CD4-positive, alpha-beta T cell treated with Interleukin-17A for 1 hour (primary cell): ENCODE measurements at regions not wholly inside any gene's neighbourhood (a gene's known extent, or its start where the extent isn't known, plus 50 kb on each side); places are given as distances from the start of the nearest gene placed in this dataset.
"Not testable (repeated sequence)": the region's sequence is repeated elsewhere in the genome, so short reads cannot be mapped to it uniquely, and the experiment has no call there.

Experiments used
- DNase-seq: peaks from one replicate; pipeline ENCODE4 v3.0.0-alpha.2; 2020

DNA sequence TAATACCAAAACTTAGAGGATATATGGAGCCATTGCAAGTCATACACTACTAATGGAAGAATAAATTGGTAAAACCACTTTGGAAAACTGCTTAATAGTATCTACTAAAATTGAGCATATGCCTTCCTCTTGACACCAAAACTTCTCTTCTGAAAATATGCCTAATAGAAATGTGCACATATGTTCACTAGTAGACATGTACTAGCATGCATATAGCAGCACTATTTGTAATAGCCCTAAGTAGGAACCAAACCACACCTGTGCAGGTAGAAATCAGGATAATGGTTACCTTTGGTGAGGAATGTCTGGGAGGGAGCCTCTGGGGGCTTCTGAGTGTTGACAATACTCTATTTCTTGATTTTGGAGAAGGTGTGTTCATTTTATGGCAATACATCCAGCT is 424.8 kb upstream of the BTBD3 start:
- DNase-seq, result no peak

DNA sequence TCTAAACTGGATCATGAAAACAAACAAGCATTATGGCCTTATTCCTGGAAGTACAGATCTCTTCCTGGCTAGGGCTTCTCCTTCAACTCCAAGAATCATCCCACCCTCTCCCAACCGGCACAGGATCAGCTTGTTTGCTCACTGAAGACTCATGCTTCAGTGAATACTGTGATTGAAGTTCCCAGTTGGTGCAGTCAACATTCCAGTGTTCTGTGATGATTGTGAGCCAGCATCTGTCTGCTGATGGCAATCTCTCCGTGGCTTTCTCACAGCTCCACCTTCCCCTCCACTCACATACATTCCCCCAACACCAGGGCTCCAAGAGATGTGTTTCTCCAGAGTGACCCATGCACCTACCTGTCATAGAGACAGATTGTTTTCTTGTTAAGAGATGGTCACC is 421.3 kb upstream of the BTBD3 start:
- DNase-seq, result no peak

DNA sequence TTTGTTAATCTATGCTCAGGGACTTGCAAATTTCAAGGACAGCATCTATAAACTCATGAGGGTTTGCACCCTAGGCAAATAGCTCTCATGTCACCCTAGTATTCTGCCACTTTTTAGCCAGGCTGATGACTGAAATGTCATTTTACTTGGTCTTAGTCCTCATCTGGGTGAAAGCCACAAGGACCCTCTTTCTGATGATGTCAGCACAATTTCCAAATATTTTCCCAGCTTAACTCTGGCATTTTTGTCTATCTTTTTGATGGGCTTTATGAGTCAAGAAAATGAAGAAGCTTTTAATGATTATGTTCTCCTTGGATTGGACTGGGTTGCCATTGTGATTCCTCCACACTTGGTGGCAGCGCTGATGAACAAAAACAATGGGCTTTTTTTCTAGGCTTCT is 420.1 kb upstream of the BTBD3 start:
- DNase-seq, result no peak

DNA sequence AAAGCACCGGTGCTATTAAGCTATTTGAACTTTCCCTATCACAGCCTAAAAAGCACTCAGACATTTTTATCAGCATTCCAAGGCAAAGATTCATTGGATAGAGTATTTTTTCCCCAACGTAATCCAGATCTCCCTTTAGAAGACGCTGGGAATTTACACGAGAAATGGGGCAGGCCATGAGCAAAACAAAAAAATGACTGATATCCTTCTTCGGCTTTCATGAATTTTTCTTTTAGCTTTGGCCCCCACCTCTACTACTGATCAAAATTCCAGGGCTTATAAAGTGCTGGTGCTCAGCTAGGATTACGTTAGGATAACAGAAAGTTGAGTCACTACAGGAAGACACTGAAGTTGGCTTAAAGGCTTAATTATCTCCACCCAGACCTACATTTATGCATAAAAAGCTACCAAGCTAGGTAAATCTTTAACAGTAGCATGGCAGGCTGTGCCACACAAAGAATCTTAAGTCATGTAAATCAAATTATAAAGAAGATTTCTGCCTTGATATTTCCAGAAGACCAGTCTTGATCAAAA is 418.5 kb upstream of the BTBD3 start:
- DNase-seq, result no peak

DNA sequence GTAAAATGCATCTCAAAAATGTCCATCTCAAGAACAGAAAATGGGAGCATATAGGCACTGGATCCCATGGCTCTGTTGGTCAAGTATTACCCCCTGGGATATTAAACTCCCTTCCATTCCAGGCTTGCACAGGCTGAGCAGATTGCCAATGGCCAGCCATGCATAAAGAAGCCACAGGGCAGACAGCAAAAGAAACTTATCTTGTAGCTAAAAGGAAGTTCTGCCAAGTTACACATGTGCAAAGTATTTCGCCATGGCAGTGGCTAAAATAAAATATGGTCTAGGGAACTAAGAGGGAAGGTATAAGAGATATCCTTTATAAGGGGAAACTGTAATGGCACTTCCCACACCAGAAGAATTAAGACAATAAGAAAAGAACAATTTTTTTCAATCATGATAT is 415.6 kb upstream of the BTBD3 start:
- DNase-seq, result no peak

DNA sequence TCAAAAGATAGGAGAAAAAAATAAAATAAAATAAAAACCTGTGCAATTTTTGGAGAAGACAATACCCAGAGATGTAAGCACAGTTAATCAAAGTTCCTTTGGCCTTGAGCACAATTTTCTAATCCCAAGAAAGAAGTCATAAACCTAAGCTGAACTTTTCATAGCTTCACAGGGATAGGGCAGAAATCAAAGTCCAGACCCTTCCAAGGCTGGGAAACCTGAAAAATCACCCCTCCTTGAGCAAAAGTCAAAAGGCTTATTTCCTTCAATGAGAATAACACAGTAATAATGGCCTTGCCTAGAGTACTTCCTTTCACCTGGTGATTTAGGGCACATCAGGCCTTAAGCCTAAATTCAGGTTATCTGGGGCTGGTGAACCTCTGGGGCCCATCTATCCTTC is 415.0 kb upstream of the BTBD3 start:
- no peak for DNase-seq

DNA sequence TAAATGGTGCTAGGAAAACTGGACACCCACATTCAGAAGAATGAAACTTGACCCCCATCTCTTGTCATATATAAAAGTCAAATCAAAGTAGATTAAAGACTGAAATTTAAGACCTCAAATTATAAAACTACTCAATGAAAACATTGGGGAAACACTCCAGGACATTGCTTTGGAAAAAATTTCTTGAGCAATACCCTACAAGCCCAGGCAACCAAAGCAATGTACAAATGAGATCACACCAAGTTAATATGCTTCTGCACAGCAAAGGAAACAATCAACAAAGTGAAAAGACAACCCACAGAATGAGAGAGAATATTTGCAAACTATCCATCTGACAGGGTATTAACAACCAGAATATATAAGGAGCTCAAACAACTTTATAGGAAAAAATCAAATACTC is 407.9 kb upstream of the BTBD3 start:
- no peak for DNase-seq

DNA sequence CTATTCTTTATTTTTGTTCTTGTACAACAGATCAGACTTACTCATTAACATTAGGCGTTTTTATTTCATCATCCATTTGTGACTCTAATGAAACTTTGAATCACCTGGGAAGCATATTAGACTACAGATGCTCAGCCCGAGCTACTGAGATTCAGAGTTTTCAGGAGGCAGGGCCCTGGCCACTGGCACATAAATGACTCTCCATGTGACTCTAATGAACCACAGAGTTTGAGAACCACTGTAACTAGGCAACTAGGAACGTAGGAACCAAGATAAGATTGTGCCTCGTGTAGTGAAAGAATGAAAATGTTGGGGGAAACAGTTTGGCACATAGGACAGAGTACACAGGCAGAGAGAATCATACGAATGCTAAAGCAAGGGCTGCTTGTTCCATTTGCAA is 405.9 kb upstream of the BTBD3 start:
- DNase-seq, result no peak

DNA sequence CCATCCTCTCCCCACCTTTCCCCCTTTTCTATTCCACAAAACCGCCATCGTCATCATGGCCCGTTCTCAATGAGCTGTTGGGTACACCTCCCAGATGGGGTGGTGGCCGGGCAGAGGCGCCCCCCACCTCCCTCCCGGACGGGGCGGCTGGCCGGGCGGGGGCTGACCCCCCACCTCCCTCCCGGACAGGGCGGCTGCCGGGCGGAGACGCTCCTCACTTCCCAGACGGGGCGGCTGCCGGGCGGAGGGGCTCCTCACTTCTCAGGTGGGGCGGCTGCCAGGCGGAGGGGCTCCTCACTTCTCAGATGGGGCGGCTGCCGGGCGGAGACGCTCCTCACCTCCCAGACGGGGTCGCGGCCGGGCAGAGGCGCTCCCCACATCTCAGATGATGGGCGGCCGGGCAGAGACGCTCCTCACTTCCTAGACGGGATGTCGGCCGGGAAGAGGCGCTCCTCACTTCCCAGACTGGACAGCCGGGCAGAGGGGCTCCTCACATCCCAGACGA is 404.4 kb upstream of the BTBD3 start:
- not testable (repeated sequence) for DNase-seq

DNA sequence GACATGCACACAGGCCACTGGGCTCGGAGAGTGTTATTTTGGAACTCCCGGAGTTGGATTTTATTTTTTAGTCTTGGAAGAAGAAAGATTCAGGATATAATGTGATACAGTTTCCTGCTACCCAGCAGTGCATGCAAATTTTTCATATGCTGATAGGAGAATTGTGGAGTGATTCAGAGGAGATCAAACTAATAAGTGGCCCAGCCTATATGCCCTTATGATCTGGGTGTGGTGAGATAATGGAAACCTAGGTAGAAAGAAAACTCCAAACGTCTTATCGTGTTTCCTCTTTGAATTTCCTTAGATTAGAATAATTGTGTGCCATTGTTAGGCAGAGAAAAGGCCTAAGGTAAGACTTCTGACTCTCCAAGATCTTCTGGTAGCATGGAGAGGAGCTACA is 401.2 kb upstream of the BTBD3 start:
- no peak for DNase-seq

DNA sequence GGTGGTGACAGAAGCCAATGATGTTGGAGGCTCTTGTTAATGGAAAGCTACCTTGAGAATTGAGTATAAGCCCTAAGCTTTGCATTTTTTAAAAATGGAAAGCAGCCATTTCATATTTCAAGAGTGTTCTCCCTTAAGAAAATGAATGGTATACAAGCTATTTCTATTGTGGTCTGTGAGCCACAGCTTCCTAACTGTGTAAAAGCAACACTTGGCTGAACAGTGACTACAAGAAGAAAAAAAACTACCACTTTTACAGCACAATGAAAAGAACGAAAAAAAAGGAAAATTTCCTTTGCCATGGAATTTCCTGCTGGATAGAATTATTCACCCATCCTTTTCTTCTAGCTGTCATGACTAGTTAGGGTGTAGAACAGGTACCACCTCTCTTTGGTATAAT is 397.1 kb upstream of the BTBD3 start:
- no peak for DNase-seq

DNA sequence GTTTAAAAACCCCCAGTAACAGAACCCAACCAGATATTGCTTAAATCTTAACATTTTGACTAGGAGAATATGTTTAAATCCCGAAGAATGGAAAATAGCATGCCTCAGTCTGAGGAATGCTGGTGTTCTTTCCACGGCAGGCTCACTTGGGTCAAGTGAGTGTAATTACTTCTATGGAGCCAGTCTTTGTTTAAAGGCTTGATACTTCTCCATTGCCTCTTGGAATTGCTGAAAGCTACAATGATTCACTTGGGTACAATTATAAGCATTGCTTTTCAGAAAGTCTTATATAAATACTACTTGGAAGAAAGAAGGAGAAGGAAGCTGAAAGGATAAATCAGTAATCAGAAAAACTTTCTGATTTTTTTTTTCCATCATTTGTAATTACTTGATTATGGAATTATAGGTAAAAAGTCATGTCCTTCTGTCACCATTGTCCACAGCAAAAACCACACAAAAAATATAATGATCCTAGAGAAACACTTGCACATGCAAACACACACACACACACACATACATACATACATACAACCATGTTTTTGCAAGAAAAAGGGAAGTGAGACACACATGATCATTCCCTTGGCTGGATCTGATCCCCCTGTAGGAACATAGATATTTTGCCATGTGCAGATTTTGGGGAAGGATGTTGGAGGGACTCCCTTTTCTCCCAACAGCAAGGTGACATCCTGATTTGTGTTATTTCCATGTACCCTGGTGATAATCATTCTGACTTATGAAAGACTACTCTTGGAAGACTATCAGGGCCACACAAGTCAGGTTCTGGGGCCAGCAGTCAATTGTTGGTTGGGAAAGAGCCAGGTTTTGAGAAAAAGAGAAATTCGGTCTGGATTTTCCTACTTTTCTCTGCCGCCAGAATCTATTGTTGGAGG is 396.0 kb upstream of the BTBD3 start:
- no peak for DNase-seq

DNA sequence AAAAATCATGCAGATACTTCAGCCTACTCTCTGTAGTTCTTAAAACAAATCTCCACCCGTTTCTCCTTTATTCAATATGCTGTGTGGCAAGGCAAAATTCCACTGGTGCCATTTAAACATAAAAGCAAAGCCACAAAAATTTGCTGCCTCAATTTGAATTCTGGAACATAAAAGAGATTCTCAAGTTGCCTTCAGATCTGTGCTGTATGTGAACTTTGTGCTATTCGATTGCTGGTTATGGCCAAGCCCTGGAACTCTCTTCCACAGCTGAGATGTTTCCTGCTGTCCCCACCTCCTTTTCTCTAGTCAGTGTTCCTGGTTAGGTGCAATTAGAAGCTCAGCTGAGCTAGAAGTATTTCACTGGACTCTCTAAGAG is 395.3 kb upstream of the BTBD3 start:
- DNase-seq, result no peak

DNA sequence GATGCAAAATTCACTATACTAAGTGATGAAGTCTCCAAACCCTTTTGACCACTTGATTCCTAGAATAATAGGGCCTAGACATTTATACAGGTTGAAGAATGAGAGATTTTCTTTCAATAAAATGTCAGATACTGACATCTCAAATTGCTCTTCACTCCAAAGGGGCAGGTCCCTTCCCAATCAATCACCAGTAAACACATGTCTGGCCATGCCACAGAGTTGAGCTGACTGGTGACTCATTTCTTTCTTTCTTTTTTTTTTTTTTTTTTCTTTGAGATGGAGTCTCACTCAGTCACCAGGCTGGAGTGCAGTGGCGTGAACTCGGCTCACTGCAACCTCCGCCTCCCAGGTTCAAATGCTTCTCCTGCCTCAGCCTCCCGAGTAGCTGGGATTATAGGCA is 388.6 kb upstream of the BTBD3 start:
- no peak for DNase-seq

DNA sequence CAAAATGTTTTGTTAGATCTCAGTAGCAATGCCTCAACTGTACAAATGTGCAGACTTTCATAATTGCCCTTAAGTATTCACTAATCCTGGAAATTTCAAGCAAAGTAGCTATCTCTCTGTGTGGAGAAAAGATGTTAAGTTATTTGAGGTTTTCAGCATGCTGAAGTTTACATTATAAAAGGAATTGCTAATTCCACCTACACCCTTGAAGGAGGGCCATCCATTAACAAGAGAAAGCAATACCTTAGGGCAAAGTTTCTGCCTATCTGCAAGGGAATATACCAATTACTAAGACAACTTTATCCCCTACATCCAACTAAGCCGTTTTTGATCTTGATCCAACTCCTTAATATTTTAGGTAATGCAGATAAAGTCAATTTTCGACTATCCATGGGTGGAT is 380.7 kb upstream of the BTBD3 start:
- DNase-seq, result no peak

DNA sequence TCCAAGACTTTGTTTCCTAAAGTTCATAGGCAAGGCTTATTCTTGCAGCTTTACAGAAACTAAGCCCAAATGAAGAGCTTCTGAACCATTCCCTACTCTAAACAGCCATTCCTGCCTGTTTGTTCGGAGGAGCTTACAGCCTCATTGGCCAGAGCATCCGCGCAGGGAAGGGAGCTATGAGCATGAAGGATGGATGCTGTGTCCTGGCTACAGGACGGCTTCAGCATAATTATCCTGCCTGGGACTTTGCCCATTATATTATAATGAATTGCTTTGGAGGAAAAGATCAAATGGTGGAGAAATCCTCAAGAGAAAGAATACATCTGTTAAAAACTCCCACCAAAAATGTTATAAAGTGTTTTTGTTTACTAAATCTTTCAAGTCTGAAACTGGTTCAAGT is 378.2 kb upstream of the BTBD3 start:
- no peak for DNase-seq

DNA sequence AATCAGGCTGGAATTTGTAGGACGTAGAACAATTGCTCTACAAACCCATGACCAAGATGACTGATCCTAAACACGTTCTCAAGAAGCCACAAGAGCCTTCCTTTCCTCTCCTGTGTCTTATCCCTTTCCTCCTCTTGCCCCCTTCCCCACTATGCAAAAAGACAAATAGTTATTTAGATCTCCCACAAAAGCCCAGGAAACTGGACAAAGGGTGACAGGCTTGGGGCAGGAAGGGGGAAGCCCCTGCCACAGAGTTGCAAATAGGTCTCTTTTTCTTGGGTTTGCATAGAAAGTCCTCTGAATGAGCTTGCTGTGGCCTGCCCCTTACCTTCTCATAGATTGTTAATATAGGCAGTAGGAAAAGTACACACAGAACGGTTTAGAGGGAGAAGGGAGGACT is 377.1 kb upstream of the BTBD3 start:
- DNase-seq, result no peak

DNA sequence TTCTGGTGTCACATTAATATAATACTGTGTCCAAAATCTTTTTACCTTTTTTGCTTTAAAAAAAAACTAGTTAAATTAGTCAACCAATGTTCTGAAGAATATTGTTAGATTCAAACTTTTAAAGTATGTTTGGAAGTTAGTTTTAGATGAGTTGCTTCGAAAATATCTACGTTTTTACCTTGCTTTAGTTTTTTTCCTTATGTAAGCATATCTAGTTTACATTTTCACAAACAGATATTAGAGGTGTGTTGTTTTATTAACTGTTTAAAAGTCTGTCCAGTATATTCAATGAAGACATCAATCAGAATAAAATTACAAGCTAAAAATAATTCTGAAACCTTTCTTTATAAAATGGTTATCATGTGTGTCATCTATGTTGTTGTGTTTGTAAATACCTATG is 375.0 kb upstream of the BTBD3 start:
- no peak for DNase-seq

DNA sequence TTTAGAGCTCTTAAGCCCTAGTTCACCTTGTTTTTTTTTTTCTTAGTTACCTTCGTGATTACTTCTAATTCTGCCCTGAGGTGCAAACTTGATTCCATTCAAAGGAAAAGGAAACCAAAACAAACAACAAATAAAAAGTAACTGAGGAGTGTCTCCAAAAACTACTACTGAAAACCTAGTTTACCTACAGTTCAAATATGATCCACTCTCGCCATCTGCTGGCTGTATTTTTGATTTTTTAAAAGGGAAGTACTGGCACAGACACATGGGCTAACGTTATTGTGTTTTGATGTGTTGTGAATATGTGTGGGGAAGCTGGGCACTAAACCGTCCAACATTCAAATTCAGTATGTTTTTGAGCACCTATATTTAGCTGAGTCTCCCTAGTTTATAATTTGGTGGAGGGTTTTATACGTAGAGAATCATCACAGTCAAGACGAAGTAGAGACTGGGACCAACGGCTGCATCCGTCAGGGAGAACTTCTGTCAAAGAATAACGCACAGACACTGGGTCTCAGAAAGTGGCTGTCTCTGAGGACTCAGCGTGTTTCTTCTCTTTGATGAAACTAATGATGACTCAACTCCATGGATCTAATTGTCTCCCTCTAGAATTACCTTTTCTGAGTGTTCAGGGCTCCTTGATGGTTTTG is 373.5 kb upstream of the BTBD3 start:
- DNase-seq, result peak; percentile 2

DNA sequence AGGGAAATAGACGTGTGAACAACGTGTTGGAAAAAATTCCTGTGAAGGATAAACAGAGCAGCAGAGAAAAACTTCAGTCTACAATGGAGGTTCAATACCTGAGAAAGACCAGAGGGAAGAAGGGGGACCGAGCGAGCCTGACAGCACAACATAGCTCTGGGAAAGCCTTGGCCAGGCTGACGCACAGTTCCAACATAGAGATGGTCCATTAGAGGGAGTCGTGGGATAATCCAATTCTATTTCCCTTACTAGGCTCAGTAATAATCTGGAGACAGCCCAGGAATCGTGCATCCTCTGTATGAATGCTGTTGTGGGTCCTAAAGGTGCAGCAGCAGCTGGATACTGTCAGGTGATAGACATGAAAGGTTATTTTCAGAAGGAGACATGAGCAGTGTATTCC is 370.8 kb upstream of the BTBD3 start:
- no peak for DNase-seq

DNA sequence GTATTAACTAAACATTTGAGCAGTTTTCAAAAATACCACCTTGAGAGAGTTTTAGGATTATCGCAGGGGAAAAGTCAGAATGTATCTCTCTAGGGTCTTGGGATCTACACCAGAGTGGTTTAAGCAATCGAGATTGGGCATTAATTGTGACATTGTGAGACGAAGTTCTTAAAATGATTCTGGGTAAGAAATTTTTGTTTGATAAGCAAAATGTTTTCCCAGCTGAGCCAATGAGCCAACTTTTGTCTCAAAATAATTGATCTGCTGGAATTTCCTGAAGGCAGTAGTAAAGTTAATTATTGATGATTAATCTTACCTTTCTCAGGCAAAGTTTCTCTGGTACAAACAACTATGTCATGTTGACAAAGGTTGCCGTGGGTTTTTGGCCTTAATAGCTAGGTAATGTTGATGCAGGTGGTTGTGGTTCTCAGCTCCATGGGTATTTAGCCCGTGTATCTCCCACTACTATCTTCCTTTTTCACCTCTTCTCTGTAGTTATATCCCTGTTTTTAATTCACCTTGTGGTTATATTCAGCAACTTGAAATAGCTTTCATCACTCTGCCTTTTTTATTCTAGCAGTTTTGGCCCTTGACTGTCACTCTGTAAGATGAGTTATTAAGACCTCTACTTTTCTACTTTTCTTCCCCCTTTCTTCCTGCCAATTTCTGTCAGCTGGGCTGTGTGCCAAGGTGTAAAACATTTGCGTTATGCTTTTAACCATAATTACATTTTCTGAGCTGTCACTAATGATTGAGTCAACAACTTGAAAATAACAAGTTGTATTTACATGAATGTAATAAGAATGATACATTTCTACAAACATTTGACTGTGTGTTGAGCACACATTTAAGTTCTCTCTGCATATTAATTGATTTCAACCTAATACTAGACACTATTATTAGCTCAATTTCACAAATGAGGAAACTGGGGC is 368.3 kb upstream of the BTBD3 start:
- DNase-seq, result no peak

DNA sequence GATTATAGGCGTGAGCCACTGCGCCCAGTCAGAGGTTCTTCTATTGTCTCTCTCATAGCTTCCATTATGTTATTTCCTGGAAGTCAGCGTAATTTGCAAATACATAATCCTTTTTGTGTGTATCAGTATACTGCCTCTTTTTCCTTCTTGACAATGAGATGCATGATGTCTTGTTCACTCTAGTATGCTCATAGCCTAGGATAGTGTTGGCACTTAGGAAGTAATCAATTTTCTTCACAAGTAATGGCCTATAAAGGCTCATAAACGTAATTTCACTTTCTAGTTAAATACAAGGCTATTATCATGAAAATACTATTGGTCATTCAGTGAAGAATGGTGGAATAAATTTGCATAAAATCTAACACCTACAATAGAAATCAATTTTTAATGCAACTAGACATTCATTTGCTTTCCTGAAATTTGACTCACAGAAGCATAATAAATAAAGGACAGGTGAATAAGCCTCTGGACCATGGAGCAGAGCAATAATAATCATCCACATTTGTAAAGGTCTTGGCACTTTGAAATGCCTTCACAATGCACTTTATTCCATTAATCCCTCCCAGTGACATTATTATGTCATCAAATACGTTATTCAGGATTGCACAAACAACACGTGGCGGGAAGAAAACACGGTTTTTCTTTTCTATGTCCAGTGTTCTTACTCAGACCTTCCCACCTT is 366.9 kb upstream of the BTBD3 start:
- DNase-seq, result no peak

DNA sequence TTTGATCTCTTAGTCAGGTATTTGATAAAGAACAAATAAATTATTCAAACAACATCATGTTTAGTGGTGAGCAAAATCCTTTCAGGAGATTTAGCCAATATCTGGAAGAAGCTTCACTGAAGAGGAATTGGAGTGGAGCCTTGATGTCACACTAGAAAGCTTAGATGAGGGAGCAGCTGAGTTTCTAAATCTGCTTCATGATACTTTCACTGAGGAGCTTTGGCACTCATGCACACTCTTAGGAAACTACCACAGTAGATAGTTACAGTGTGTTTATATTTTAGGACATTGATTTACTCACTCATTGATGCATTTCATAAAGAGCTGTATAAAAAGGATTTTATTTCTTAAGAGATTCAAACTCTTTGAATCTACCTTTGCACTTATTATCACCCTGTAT is 366.2 kb upstream of the BTBD3 start:
- DNase-seq, result no peak
